GOT3 (cell line): ENCODE measurements at regions not wholly inside any gene's neighbourhood (a gene's known extent, or its start where the extent isn't known, plus 50 kb on each side); places are given as distances from the start of the nearest gene placed in this dataset.

Experiments used
- DNase-seq: peaks from one replicate; lab custom pipeline; 2025; ENCODE audit warnings: mixed read lengths; lab: John Stamatoyannopoulos, UW

- no peak for DNase-seq
Measured at GRCh38 chr19:30662211-30662861, 290.2 kb downstream of the ZNF536 start.

- DNase-seq, result no peak
Measured at GRCh38 chr19:30659638-30660037, 287.5 kb downstream of the ZNF536 start.

GRCh38 chr19:30656520-30657100, 284.4 kb downstream of the ZNF536 start:
- DNase-seq, result no peak

- DNase-seq, result no peak
Measured at GRCh38 chr19:30653646-30654386, 281.6 kb downstream of the ZNF536 start.

GRCh38 chr19:30652751-30653150, 280.6 kb downstream of the ZNF536 start:
- DNase-seq, result no peak

- no peak for DNase-seq
Measured at GRCh38 chr19:30651691-30652090, 279.5 kb downstream of the ZNF536 start.

GRCh38 chr19:30651066-30651465, 278.9 kb downstream of the ZNF536 start:
- no peak for DNase-seq

GRCh38 chr19:30649934-30650614, 277.9 kb downstream of the ZNF536 start:
- no peak for DNase-seq

GRCh38 chr19:30648866-30649862, 277.0 kb downstream of the ZNF536 start:
- no peak for DNase-seq

- DNase-seq, result no peak
Measured at GRCh38 chr19:30647891-30648720, 275.9 kb downstream of the ZNF536 start.

GRCh38 chr19:30646806-30647205, 274.6 kb downstream of the ZNF536 start:
- DNase-seq, result no peak

- DNase-seq, result no peak
Measured at GRCh38 chr19:30645946-30646577, 273.9 kb downstream of the ZNF536 start.

GRCh38 chr19:30640252-30640965, 268.2 kb downstream of the ZNF536 start:
- no peak for DNase-seq

- no peak for DNase-seq
Measured at GRCh38 chr19:30638889-30639288, 266.7 kb downstream of the ZNF536 start.

GRCh38 chr19:30637926-30638325, 265.7 kb downstream of the ZNF536 start:
- no peak for DNase-seq

GRCh38 chr19:30634996-30635975, 263.1 kb downstream of the ZNF536 start:
- DNase-seq, result no peak

GRCh38 chr19:30634131-30634830, 262.1 kb downstream of the ZNF536 start:
- no peak for DNase-seq

GRCh38 chr19:30631033-30631370, 258.8 kb downstream of the ZNF536 start:
- no peak for DNase-seq
